ENCODE measurements at regions not wholly inside any gene's neighbourhood (a gene's known extent, or its start where the extent isn't known, plus 50 kb on each side); places are given as distances from the start of the nearest gene placed in this dataset.

GRCh38 chr12:23099604-23100003, 474.6 kb downstream of the ETNK1 start:
- ChIA-PET CTCF (no interaction called here), POLR2A (no interaction called here)
- Mint-ChIP-seq H3K27ac (no peak overlapping the region), H3K9me3 (no peaks in the 10 kb centered on the region), H3K27me3 (no peaks in the 10 kb centered on the region), H3K4me1 (no peaks in the 10 kb centered on the region), H3K36me3 (ENCODE audit: low read depth) (no peaks in the 10 kb centered on the region), H3K4me3 (no peak overlapping the region)
- TF ChIP-seq CTCF (IDR thresholded peaks at IDR 0.05) = no peak
- ATAC-seq (ENCODE audit: low read depth) (no peak), DNase-seq (no peak)
- intact Hi-C loops (cut with micrococcal nuclease) = no loop called here

GRCh38 chr12:23108957-23109356, 484.0 kb downstream of the ETNK1 start:
- ATAC-seq (ENCODE audit: low read depth) = no peak
- no peak for DNase-seq
- H3K27ac Mint-ChIP-seq = no peak overlapping the region
- H3K4me1 Mint-ChIP-seq = no peaks in the 10 kb centered on the region
- TF ChIP-seq CTCF (IDR thresholded peaks at IDR 0.05) = no peak
- ChIA-PET POLR2A (no interaction called here), CTCF (no interaction called here)
- no peaks in the 10 kb centered on the region for H3K9me3 Mint-ChIP-seq
- no peak overlapping the region for H3K4me3 Mint-ChIP-seq
- intact Hi-C loops (cut with micrococcal nuclease) = no loop called here
- H3K36me3 Mint-ChIP-seq (ENCODE audit: low read depth) = no peaks in the 10 kb centered on the region
- no peaks in the 10 kb centered on the region for H3K27me3 Mint-ChIP-seq

GRCh38 chr12:23113781-23114180, 488.8 kb downstream of the ETNK1 start:
- no peaks in the 10 kb centered on the region for H3K36me3 Mint-ChIP-seq (ENCODE audit: low read depth)
- TF ChIP-seq CTCF (IDR thresholded peaks at IDR 0.05) = no peak
- no peaks in the 10 kb centered on the region for H3K9me3 Mint-ChIP-seq
- peaks cover 2% of the 10 kb centered on the region for H3K27me3 Mint-ChIP-seq
- H3K27ac Mint-ChIP-seq = no peak overlapping the region
- intact Hi-C loops (cut with micrococcal nuclease) = no loop called here
- ATAC-seq (ENCODE audit: low read depth) (no peak), DNase-seq (no peak)
- ChIA-PET CTCF (no interaction called here), POLR2A (no interaction called here)
- H3K4me1 Mint-ChIP-seq = no peaks in the 10 kb centered on the region
- H3K4me3 Mint-ChIP-seq = no peak overlapping the region

GRCh38 chr12:23115984-23116383, 491.0 kb downstream of the ETNK1 start:
- intact Hi-C loops (cut with micrococcal nuclease) = no loop called here
- ATAC-seq (ENCODE audit: low read depth) (no peak), DNase-seq (no peak)
- H3K27ac Mint-ChIP-seq = no peak overlapping the region
- ChIA-PET CTCF (no interaction called here), POLR2A (no interaction called here)
- H3K27me3 Mint-ChIP-seq = peaks cover 2% of the 10 kb centered on the region
- H3K4me1 Mint-ChIP-seq = no peaks in the 10 kb centered on the region
- no peak for TF ChIP-seq CTCF (IDR thresholded peaks at IDR 0.05)
- no peak overlapping the region for H3K4me3 Mint-ChIP-seq
- no peaks in the 10 kb centered on the region for H3K9me3 Mint-ChIP-seq
- no peaks in the 10 kb centered on the region for H3K36me3 Mint-ChIP-seq (ENCODE audit: low read depth)

- no peaks in the 10 kb centered on the region for H3K36me3 Mint-ChIP-seq (ENCODE audit: low read depth)
- H3K9me3 Mint-ChIP-seq = no peaks in the 10 kb centered on the region
- DNase-seq = no peak
- no peak overlapping the region for H3K27ac Mint-ChIP-seq
- H3K27me3 Mint-ChIP-seq = no peaks in the 10 kb centered on the region
- no peak for ATAC-seq (ENCODE audit: low read depth)
- CTCF ChIA-PET = no interaction called here
- POLR2A ChIA-PET = no interaction called here
- intact Hi-C loops (cut with micrococcal nuclease) = no loop called here
- no peaks in the 10 kb centered on the region for H3K4me1 Mint-ChIP-seq
- no peak for TF ChIP-seq CTCF (IDR thresholded peaks at IDR 0.05)
- H3K4me3 Mint-ChIP-seq = no peak overlapping the region
These were observed 501.8 kb downstream of the ETNK1 start for GRCh38 chr12:23126794-23127193.
